ENCODE measurements at regions not wholly inside any gene's neighbourhood (a gene's known extent, or its start where the extent isn't known, plus 50 kb on each side); places are given as distances from the start of the nearest gene placed in this dataset.

- H3K9me3 Mint-ChIP-seq, result no peaks in the 10 kb centered on the region
- H3K27ac ChIP-seq (ENCODE audit: low read length), result peak overlapping the region; percentile 5
- H3K36me3 Mint-ChIP-seq, result no peaks in the 10 kb centered on the region
- H3K36me3 ChIP-seq (ENCODE audit: control insufficient read depth, insufficient read depth, low read length), result no peaks in the 10 kb centered on the region
- no CpG with 5 or more reads among the region's 2 CpGs for WGBS (ENCODE audit: insufficient coverage)
- H3K27ac Mint-ChIP-seq, result peak overlapping the region; percentile 66 to 78
- H3K4me3 Mint-ChIP-seq, result peak overlapping the region; percentile 52
- peak; percentile 39 to 72 (median 50) for ATAC-seq
- peak in 1 of 2 donors; percentile 51 for DNase-seq
- H3K27me3 ChIP-seq (ENCODE audit: control insufficient read depth, insufficient read depth, low read length), result no peaks in the 10 kb centered on the region
- H3K4me3 ChIP-seq (ENCODE audit: low read length), result no peak overlapping the region
- peaks cover 12% of the 10 kb centered on the region for H3K4me1 ChIP-seq (ENCODE audit: control insufficient read depth, insufficient read depth, low read length)
- intact Hi-C loops (cut with micrococcal nuclease), result no loop called here
- peaks cover 28 to 32% of the 10 kb centered on the region in 2 donors for H3K4me1 Mint-ChIP-seq
- no peaks in the 10 kb centered on the region for H3K9me3 ChIP-seq (ENCODE audit: control insufficient read depth, insufficient read depth, low read length)
- no peaks in the 10 kb centered on the region for H3K27me3 Mint-ChIP-seq (ENCODE audit: low read depth in 2 of 2)
- no peak for TF ChIP-seq CTCF (IDR thresholded peaks at IDR 0.05)
Observed at GRCh38 chr5:54638106-54638505, 120.5 kb downstream of the SNX18 start.

GRCh38 chr5:54637654-54638053 is 120.1 kb downstream of the SNX18 start:
- peaks cover 12% of the 10 kb centered on the region for H3K4me1 ChIP-seq (ENCODE audit: control insufficient read depth, insufficient read depth, low read length)
- DNase-seq, result peak; percentile 7 to 24
- intact Hi-C loops (cut with micrococcal nuclease), result no loop called here
- peaks cover 28 to 32% of the 10 kb centered on the region in 2 donors for H3K4me1 Mint-ChIP-seq
- no peak overlapping the region for H3K4me3 ChIP-seq (ENCODE audit: low read length)
- H3K27ac Mint-ChIP-seq, result peak overlapping the region; percentile 66 to 78
- 70% methylated on average over 5 of the region's 6 CpGs for WGBS (ENCODE audit: insufficient coverage)
- TF ChIP-seq CTCF (IDR thresholded peaks at IDR 0.05), result no peak
- H3K36me3 ChIP-seq (ENCODE audit: control insufficient read depth, insufficient read depth, low read length), result no peaks in the 10 kb centered on the region
- no peaks in the 10 kb centered on the region for H3K9me3 ChIP-seq (ENCODE audit: control insufficient read depth, insufficient read depth, low read length)
- peak overlapping the region; percentile 5 for H3K27ac ChIP-seq (ENCODE audit: low read length)
- H3K9me3 Mint-ChIP-seq, result no peaks in the 10 kb centered on the region
- peak; percentile 82 to 94 (median 91) for ATAC-seq
- H3K36me3 Mint-ChIP-seq, result no peaks in the 10 kb centered on the region
- no peaks in the 10 kb centered on the region for H3K27me3 ChIP-seq (ENCODE audit: control insufficient read depth, insufficient read depth, low read length)
- H3K4me3 Mint-ChIP-seq, result peak overlapping the region; percentile 52
- no peaks in the 10 kb centered on the region for H3K27me3 Mint-ChIP-seq (ENCODE audit: low read depth in 2 of 2)

GRCh38 chr5:54634089-54634488 is 116.5 kb downstream of the SNX18 start:
- Mint-ChIP-seq H3K4me1 (peaks cover 19 to 26% of the 10 kb centered on the region in 2 donors), H3K27me3 (ENCODE audit: low read depth in 2 of 2) (no peaks in the 10 kb centered on the region), H3K4me3 (no peak overlapping the region), H3K9me3 (peaks cover 0 to 2% of the 10 kb centered on the region in 2 donors), H3K27ac (no peak overlapping the region), H3K36me3 (peaks cover 7% of the 10 kb centered on the region)
- TF ChIP-seq CTCF (IDR thresholded peaks at IDR 0.05), result no peak
- Histone ChIP-seq H3K27me3 (ENCODE audit: control insufficient read depth, insufficient read depth, low read length) (no peaks in the 10 kb centered on the region), H3K27ac (ENCODE audit: low read length) (no peak overlapping the region), H3K4me1 (ENCODE audit: control insufficient read depth, insufficient read depth, low read length) (peaks cover 12% of the 10 kb centered on the region), H3K9me3 (ENCODE audit: control insufficient read depth, insufficient read depth, low read length) (peaks cover 7% of the 10 kb centered on the region), H3K36me3 (ENCODE audit: control insufficient read depth, insufficient read depth, low read length) (no peaks in the 10 kb centered on the region), H3K4me3 (ENCODE audit: low read length) (no peak overlapping the region)
- ATAC-seq, result no peak
- intact Hi-C loops (cut with micrococcal nuclease), result no loop called here
- DNase-seq, result no peak
- 91% methylated on average over 1 of the region's 1 CpG for WGBS (ENCODE audit: insufficient coverage)

- H3K4me1 ChIP-seq (ENCODE audit: control insufficient read depth, insufficient read depth, low read length), result peaks cover under 1% of the 10 kb centered on the region
- no peak overlapping the region for H3K4me3 ChIP-seq (ENCODE audit: low read length)
- 75% methylated on average over 4 of the region's 6 CpGs for WGBS (ENCODE audit: insufficient coverage)
- peaks cover 7% of the 10 kb centered on the region for H3K36me3 Mint-ChIP-seq
- peaks cover 7% of the 10 kb centered on the region for H3K9me3 ChIP-seq (ENCODE audit: control insufficient read depth, insufficient read depth, low read length)
- no peak for ATAC-seq
- intact Hi-C loops (cut with micrococcal nuclease), result no loop called here
- no peaks in the 10 kb centered on the region for H3K27me3 Mint-ChIP-seq (ENCODE audit: low read depth in 2 of 2)
- no peaks in the 10 kb centered on the region for H3K27me3 ChIP-seq (ENCODE audit: control insufficient read depth, insufficient read depth, low read length)
- H3K27ac ChIP-seq (ENCODE audit: low read length), result no peak overlapping the region
- H3K4me3 Mint-ChIP-seq, result no peak overlapping the region
- no peak overlapping the region for H3K27ac Mint-ChIP-seq
- no peaks in the 10 kb centered on the region for H3K36me3 ChIP-seq (ENCODE audit: control insufficient read depth, insufficient read depth, low read length)
- peaks cover 14 to 21% of the 10 kb centered on the region in 2 donors for H3K4me1 Mint-ChIP-seq
- no peak for TF ChIP-seq CTCF (IDR thresholded peaks at IDR 0.05)
- no peak for DNase-seq
- peaks cover 0 to 2% of the 10 kb centered on the region in 2 donors for H3K9me3 Mint-ChIP-seq
Observed at GRCh38 chr5:54632131-54632701, 114.7 kb downstream of the SNX18 start.
